Dedifferentiated amniotic fluid mesenchymal stem cell (primary cell): ENCODE measurements at regions not wholly inside any gene's neighbourhood (a gene's known extent, or its start where the extent isn't known, plus 50 kb on each side); places are given as distances from the start of the nearest gene placed in this dataset.
"Not testable (repeated sequence)": the region's sequence is repeated elsewhere in the genome, so short reads cannot be mapped to it uniquely, and the experiment has no call there.

ENCODE experiments used
- DNase-seq: peaks from one replicate; pipeline ENCODE4 v3.0.0-alpha.2; 2016; ENCODE audit errors: extremely low spot score

DNA sequence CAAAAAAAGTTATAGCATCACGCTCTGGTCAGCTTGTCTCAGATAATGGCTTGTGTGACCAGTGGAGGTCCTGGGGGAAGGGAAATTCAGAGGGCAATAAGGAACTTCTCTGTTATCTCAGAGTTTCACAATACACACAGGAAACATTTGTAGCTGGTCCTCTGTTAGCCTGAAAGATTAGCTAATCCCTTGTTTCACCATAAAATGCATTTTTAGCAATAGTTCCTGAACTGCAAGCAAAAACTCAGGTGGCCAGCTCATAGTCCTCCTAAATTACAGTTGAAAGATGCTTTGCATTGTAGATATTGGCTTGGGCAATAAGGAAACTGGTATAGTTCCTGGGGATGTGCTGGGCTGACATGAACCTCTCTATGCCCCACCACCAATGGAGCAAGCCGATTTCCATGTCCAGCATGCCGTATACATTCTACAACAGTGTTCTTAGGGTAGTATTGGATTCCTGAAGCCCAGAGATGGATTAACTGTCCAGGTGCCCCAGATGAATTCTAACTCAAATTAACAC, 141.5 kb upstream of the TBL1XR1 start:
- DNase-seq: no peak

DNA sequence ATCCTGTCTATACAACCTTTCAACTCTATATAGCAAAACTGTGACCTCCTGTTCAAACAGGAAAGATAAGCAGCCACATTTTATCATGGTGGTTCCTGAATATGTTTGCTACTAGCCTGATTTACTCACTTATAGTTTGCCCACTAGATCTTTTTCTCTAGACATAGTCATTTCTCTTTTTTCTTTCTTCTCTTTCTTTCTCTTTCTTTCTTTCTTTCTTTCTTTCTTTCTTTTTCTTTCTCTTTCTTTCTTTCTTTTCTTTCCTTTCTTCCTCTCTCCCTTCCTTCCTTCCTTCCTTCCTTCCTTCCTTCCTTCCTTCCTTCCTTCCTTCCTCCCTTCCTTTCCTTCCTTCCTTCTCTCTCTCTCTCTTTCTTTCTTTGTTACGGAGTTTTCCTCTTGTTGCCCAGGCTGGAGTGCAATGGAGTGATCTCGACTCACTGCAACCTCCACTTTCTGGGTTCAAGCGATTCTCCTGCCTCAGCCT, 142.0 kb upstream of the TBL1XR1 start:
- DNase-seq: not testable (repeated sequence)

DNA sequence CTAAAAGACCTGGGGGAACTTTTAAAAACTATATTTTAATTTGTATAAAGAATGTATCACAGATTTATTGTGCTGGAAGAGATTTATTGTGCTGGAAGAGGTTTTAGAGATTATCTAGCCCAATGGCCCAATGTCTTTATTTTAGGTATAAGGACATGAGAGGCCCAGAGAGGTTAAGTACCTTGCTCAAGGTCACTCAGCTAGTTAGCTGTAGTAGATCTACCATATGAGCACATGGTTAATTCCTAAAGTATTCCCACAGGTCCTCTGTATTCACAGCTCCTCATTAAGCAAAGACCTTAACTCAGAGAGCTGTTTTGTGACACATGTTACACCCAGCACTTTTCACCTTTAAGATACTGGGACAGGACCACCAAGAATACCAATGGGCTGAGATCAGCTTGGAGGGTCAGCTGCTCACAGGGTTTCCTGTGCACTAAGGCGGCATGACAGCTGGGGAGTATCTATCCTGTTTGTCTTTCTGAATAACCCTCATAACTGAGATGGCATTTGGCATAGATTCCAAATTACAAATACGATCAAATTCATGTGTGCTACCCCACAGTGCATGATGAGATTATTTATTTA, 143.1 kb upstream of the TBL1XR1 start:
- DNase-seq: no peak

DNA sequence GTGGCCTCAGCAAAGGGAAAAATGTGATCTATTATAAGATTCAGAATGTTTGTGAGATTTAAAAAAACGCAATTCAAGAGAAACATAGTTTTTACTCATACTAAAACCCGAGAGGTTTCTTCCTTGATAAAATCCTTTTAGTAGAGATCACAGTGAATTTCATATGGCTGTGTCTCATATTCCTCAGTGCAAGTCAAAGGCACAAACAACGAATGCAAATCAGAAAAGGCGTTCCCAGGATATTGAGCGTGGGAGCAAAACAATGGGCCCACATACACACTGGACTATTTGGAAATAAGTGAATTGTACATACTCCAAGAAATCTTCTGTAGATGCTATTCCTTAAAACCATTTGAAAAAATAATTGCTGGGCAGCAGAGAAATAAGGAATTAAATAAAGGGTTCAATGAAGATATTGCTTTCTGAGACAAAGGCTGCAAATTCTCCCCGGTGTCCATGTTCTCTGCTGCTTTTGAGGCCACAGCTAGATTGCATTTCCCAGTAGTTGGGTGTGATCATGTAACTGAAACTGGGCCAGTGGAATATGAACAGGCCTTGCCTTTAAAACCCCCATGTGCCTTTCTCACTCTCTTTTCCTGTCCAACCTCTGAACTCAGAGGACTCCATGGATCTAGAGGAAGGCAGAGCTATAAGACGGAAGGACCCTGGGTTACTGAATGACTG, 144.6 kb upstream of the TBL1XR1 start:
- no peak for DNase-seq

DNA sequence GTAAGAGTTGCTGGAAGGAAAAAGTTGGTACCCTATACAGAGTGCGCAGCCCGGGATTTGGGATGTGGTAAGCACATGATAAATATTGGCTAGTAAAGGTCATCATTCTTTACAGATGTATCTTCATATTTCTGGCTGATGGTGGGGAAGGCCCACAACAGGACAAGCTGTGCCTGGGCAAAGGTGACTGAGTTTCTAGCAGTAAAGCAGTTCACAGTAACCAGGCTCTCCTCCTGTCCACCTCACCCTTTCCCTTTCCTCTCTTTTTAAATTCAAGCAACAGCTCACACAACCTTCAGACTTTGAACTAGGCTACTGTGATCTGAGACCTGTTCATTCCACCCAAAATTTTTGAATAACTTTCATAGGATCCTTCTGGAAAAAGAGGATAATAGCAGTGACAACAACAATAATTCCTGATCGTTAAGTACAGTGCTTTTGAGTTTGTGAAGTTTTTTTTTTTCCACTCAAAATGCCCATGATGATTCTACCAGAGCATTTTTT, 145.9 kb upstream of the TBL1XR1 start:
- DNase-seq: no peak

DNA sequence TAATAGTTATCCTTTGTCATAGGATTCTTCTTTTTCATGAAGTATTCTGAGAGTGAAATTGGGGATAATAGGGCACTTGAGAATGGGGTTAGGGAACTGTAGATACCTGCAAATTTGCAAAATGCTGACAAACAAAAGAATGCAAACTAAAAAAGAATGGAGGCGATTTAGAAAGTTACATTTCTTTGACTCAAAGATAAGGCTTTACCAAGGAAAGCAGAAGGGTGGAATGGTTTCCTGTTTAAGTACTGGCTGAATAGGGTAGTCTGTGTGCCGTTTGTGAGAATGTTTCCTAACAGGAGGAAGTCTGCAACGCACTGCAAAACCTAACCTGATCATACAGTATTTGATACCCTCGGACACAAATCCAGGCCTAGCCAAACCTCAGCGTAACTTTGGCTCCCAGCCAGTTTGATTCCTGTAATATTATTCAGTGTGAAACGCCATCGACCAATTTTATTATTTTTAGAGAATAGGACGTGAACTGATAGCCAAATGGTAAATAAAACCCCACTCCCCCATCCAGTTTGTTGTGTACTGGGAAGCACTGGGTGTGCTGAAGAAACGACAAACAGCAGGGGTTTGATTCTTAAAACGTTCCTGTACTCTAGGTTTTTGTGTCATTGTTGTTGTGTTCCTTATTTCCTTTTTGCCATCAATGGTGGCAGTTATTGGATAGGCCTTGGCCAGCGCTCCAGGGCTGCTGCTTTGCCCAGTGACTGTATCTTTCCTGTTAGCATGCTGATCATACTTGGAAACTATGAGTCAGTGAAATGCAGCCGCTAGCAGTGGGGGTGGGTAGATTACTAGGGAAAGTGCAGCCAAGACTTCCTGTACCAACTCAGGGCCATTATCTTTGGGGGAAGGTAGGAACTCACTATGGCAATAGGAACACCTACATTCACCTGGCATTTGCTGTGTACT, 148.0 kb upstream of the TBL1XR1 start:
- peak; percentile 96 for DNase-seq

DNA sequence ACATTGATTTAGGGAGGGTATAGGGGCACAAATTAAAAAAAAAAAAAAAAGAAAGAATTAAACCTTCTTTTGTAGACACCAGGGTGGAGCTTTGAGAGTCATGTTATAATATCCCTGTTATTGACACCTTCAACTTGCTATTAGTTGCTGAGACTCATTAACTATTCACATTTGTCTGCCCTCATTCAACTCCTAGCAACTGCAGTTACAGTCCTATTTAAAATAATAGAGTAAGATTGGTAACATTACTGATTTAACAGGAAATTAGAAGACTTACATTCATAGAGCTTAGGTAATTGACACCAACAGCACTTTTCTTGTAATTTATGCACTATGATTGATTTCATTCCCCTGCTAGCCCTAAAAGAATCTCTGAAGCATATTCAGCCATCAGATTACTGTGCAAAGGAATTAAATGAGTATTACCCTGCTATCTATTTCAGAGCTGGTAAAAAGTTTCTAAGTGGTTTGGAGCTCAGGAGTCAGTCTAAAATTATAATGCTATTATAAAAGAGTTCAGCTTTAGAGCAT, 148.8 kb upstream of the TBL1XR1 start:
- DNase-seq: no peak

DNA sequence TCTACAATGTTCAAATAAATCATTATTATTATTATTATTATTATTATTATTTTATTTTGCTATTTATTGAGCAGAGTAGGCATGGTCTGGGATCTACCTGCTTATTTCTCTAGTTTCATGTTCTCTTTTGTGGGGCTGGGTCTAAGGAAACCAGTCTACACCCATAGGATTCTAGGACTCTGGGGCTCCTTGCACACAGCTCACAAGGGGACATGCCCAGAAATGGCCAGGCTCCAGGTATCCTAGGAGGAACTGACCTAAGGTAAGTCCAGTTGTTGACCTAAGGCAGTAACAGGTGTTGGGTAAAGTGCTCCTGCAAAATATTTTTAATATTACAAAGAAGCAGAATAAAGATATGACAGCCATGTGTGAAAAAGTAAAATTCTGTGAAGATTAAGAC, 149.6 kb upstream of the TBL1XR1 start:
- DNase-seq: no peak

DNA sequence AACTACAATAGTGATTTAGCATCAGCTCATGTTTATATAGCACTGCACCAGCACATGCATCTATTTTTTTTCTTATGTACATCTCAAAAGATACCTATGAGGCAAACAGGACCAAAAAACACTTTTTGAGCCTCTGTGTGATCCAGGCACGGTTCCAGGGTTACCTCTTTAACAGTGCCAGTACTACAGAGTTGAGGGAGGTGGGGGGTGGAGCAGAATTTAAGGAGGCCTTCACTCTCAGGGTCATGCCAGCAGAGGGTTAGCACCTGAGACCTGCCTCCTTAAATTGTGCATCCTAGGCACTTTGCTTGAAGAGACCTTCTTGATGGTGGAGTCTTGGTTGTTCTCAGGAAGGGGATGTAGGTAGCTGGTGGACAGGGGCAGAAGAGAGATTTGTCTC, 150.3 kb upstream of the TBL1XR1 start:
- DNase-seq: no peak

DNA sequence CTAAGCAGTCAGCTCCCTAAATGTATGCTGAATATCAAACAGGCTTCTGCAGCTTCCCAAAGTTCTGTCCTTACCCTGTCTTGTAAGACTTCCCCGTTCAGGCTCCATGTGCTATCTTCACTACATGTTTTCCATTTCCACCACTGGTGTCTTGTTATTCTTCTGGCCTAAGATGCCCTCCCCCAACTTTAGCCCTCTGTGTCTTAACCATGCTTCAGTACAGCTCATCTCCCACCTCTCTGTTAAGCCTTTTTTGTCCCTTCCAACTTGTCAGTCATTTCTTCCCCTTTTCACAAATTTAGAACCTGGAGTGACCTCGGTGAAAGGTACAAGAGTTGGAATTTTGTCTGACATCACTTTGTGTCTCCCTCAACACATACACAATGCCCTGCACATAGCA, 151.7 kb upstream of the TBL1XR1 start:
- DNase-seq: peak; percentile 12

DNA sequence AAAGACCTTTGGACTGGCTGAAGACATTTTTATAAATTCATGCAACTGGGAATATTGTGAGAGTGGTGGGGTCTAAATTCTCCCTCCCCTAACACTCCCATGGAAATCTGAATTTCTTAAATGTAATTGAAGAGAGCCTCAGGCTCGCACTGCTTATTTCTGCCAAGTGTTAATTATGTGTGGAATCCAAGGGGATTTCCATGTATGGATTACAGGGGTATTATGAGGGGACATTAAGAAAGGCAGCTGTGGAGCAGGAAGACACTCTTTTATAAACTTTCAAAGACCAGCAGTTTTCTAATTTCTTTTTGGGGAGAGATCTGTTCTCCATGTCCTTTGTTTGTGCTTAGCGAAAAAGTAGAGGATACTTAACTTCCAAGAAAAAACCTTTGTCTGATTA, 152.1 kb upstream of the TBL1XR1 start:
- DNase-seq: no peak

DNA sequence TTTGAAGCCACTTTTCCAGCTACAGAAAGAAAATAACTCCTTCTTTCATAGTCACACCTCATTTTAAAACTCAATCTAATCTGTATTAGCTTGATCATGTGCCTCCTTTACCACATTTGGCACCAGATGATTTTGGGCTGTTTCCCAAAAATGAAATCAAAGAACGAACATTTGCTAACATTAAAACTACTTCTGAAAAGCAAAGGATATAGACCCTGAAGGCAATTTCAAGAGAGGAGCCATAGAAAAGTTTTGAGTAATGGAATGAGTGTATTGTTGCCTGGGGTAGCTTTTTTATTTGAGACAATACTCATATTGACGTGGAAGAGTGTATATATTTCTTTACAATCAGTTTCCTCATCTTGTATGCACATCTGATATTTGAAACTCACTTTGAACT, 152.8 kb upstream of the TBL1XR1 start:
- DNase-seq: no peak

DNA sequence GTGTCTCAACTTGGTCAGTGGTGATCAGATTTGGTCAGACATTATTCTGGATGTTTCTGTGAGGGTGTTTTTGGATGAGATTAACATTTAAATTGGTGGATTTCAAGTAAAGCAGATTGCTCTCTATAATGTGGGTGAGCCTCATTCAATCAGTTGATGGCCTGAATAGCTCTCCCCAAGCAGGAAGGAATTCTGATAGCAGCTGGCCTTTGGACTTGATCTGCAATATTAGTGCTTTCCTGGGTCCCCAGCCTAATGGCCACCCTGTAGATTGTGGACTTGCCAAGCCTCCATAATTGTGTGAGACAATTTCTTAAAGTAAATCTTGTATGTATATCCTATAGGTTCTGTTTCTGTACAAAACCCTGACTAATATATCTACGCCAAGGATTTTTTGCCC, 153.9 kb upstream of the TBL1XR1 start:
- no peak for DNase-seq

DNA sequence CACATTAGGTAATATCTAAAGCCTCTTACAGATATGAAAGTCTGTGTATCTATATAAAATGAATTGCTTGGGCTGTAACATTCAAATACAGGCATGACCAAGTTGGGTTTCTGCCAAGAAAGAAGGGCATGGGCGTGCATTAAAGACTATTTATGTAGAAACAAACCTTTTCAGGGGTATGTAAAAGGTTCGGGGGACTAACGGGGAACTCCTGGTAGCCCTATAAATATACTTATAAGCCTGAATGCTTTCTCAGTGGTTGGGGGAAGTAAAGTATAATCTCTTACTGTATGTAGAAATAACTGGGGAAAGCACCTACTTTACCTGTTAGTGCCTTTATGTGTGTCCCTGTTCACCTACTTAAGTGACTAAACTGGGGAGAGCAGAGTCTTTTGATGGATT, 154.5 kb upstream of the TBL1XR1 start:
- peak; percentile 3 for DNase-seq

DNA sequence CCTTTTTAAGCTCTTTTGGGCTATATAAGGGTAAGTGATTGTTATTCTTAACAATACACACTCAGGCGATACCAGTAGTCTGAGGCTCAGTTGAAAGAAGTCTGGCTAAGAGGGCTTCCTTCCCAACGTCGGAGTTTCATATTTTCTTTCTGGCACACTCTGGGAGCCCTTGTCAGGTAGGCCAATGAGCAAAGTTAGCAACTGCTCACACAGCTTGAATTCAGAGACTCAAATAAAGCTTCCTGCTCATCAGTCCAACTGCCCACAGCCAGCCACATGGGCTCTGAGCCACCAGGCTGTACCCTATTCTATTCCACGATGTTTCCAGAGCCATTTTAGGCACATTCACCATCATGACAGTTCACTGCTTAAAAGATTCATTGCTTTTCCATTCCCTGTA, 155.1 kb upstream of the TBL1XR1 start:
- no peak for DNase-seq

DNA sequence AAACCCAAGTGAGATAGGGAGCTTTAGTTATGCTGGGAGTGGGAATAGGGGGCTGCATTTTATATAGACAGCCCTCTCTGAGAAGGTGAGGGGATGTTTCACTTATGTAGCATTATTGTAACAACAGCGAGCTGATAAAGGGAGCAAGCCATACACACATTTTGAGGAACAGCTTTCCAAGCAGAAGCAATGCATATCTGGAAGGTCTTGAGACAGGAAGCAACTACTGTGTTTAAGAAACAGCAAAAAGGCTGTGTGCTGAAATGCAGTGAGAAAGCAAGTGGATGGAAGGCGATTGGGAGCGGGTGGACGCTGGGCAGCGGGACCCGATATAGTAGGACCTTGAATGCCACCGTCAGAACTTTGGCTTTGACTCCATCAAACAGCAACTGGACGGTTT, 155.9 kb upstream of the TBL1XR1 start:
- no peak for DNase-seq

DNA sequence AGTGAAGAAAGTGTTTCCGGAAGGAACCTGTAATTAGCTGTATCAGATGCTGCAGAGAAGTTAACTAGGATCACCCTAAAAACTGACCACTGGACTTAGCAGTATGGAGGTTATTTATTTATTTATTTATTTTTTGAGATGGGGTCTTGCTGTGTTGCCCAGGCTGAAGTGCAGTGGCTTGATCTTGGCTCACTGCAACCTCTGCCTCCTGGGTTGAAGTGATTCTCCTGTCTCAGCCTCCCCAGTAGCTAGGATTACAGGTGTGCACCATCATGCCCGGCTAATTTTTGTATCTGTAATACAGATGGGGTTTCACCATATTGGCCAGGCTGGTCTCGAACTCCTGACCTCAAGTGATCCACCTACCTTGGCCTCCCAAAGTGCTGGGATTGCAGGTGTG, 156.6 kb upstream of the TBL1XR1 start:
- not testable (repeated sequence) for DNase-seq

DNA sequence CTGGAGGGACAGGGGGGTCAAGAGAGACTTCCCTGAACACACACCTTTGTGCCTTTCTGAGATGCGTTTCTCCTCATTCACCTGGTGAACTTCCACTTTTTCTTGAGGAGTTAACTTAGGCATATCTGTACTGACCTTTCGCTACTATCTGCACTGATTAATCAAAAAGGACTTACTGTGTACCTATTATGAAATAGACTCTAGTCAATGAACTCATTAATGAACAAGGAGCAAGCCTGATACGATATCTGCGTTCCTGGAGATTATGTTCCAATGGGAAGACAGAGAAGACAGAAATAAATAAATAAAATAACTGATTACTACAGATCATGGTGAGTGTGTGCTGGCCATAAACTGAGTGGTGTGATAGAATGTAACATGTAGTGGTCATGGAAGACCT, 157.2 kb upstream of the TBL1XR1 start:
- DNase-seq: no peak

DNA sequence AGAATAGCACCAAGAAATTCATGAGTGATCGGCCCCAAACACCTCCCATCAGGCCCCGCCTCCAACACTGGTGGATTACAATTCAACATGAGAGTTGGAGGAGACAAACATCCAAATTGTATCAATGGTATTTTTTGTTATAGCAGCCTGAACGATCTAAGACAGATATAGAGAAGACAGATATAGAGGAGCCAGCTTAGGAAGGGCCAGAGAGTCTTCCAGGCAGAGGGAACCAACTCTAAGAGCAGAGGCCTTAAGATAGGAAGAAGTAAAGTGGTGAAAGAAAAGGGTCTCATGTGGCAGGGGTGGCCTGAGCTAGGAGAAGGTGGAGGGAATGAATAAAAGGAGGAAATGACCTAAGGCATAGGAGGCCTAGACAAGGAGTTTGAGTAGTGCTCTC, 158.8 kb upstream of the TBL1XR1 start:
- DNase-seq: no peak

DNA sequence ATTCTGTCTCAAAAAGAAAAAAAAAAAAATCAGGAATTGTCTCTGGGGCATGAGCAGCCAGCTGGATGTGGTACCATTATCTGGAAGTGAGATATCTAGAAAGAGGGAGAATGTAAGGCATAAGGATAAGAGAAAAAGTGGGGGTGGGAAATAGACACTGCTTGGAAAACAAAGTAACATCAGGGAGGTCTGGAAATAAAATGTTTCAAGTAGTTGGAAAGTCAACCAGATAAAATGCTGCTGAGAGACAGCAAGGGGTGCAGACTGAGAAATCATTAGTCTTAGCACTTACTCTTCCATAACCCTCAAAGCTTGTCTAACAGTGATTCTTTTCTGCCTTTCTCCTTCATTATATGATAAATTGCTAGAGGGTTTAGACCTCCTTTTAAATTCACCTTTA, 159.7 kb upstream of the TBL1XR1 start:
- DNase-seq: no peak

DNA sequence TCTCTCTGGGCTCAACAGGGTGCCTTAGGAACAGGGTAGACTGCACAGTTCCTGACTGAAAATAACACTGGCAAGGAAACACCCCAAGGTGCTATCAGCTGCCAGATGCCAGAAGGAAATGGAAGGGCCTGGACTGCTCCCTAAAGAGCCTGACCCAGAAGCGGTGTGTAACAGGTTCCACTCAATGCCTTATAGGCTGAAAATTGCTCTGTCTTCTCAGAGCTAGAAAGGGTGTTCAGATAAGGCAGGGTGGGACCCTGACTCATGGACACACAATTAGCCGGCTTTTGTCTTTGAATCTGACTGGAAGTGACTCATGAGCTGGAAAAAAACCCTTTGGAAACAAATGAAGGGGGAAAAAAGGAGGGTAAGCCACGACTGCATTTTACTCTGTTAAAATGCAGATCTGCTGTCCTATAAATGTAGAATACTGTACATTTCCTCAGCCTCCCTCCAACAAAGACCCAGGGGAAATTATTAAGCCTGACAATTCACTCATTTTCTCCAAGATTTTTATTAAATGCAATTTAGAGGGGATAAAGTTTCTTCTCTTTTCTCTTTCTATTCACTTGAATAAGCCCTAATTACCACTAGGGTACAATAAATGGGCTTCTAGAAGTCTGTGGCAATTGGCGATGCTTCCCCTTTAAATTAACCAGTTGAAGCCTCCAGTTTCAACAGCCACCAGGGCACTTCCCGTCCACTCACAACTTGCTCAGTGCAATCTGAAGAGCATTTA, 160.2 kb upstream of the TBL1XR1 start:
- peak; percentile 65 for DNase-seq
